ENCODE measurements at regions not wholly inside any gene's neighbourhood (a gene's known extent, or its start where the extent isn't known, plus 50 kb on each side); places are given as distances from the start of the nearest gene placed in this dataset.

DNA sequence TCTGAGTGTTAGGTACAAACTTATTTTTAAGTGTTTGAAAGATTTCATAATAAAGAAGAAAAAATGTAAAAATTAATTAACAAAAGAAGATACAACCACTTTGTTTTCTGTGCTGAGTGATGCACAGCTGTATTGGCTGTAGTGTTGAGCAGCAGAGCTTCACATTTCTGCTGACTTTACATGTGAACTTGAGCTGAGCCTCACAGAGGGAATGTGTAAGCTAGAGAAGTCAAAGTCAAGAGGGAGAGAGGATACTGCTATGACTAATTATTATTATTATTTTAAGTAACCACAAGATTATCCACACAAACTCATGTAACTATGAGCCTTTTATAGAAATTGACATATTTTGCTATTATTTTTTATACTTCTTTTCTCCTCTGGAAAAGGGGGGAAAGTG is 159.1 kb upstream of the ZSWIM2 start:
- no peaks in the 10 kb centered on the region for H3F3A ChIP-seq (ENCODE audit: insufficient read depth, low read length)
- no peak overlapping the region for H3K4me3 ChIP-seq (ENCODE audit: low read depth, low read length, poor library complexity, severe bottlenecking)
- no peak overlapping the region for H3K27ac ChIP-seq (ENCODE audit: low read depth, low read length, poor library complexity, severe bottlenecking)
- no peak overlapping the region for H3K4me2 ChIP-seq (ENCODE audit: low read length)
- H3K36me3 ChIP-seq (ENCODE audit: insufficient read depth, low read length), result no peaks in the 10 kb centered on the region
- H3K9ac ChIP-seq (ENCODE audit: low read length), result no peak overlapping the region
- no peaks in the 10 kb centered on the region for H3K79me2 ChIP-seq (ENCODE audit: insufficient read depth, low read length)
- no peaks in the 10 kb centered on the region for H3K9me3 ChIP-seq (ENCODE audit: low read length)
- H2AFZ ChIP-seq (ENCODE audit: low read length), result no peak overlapping the region
- H4K20me1 ChIP-seq (ENCODE audit: insufficient read depth, low read length), result no peaks in the 10 kb centered on the region
- no peaks in the 10 kb centered on the region for H3K9me2 ChIP-seq (ENCODE audit: low read depth, low read length)
- no peaks in the 10 kb centered on the region for H3K4me1 ChIP-seq (ENCODE audit: insufficient read depth, low read length, severe bottlenecking)
- H3K27me3 ChIP-seq (ENCODE audit: insufficient read depth, low read length), result no peaks in the 10 kb centered on the region
- TF ChIP-seq, protein P1, sequence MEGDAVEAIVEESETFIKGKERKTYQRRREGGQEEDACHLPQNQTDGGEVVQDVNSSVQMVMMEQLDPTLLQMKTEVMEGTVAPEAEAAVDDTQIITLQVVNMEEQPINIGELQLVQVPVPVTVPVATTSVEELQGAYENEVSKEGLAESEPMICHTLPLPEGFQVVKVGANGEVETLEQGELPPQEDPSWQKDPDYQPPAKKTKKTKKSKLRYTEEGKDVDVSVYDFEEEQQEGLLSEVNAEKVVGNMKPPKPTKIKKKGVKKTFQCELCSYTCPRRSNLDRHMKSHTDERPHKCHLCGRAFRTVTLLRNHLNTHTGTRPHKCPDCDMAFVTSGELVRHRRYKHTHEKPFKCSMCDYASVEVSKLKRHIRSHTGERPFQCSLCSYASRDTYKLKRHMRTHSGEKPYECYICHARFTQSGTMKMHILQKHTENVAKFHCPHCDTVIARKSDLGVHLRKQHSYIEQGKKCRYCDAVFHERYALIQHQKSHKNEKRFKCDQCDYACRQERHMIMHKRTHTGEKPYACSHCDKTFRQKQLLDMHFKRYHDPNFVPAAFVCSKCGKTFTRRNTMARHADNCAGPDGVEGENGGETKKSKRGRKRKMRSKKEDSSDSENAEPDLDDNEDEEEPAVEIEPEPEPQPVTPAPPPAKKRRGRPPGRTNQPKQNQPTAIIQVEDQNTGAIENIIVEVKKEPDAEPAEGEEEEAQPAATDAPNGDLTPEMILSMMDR (IDR thresholded peaks at IDR 0.05; ENCODE audit: low read length), result no peak
- no peak for TF ChIP-seq EZH2 (IDR thresholded peaks at IDR 0.05; ENCODE audit: borderline replicate concordance, low read length)

DNA sequence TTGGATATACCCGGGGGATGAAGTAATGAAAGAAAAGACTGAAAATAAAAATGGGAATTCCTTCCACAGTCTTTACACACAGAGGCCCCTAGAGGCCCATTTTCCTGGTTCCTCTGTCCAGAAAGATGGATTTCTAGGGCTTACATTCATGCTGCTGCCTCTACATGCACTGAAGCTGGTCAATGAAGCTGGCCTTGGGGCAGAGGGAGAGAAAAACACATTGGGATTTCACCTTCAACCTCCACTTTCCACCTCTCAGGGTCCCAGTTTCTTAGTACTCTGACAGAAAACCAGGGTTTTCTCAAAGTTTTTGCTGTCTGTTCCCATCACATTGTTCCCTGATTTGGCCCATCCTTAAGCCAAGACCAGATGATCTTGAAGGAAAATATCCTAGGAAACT is 154.6 kb upstream of the ZSWIM2 start:
- H3K9me2 ChIP-seq (ENCODE audit: low read depth, low read length), result no peaks in the 10 kb centered on the region
- no peaks in the 10 kb centered on the region for H3F3A ChIP-seq (ENCODE audit: insufficient read depth, low read length)
- H4K20me1 ChIP-seq (ENCODE audit: insufficient read depth, low read length), result no peaks in the 10 kb centered on the region
- no peak for TF ChIP-seq EZH2 (IDR thresholded peaks at IDR 0.05; ENCODE audit: borderline replicate concordance, low read length)
- TF ChIP-seq, protein P1 (IDR thresholded peaks at IDR 0.05; ENCODE audit: low read length), result no peak
- no peaks in the 10 kb centered on the region for H3K9me3 ChIP-seq (ENCODE audit: low read length)
- H3K79me2 ChIP-seq (ENCODE audit: insufficient read depth, low read length), result no peaks in the 10 kb centered on the region
- H3K36me3 ChIP-seq (ENCODE audit: insufficient read depth, low read length), result no peaks in the 10 kb centered on the region
- no peak overlapping the region for H3K9ac ChIP-seq (ENCODE audit: low read length)
- no peak overlapping the region for H3K4me3 ChIP-seq (ENCODE audit: low read depth, low read length, poor library complexity, severe bottlenecking)
- H3K27ac ChIP-seq (ENCODE audit: low read depth, low read length, poor library complexity, severe bottlenecking), result no peak overlapping the region
- H3K4me2 ChIP-seq (ENCODE audit: low read length), result no peak overlapping the region
- no peaks in the 10 kb centered on the region for H3K4me1 ChIP-seq (ENCODE audit: insufficient read depth, low read length, severe bottlenecking)
- H2AFZ ChIP-seq (ENCODE audit: low read length), result no peak overlapping the region
- no peaks in the 10 kb centered on the region for H3K27me3 ChIP-seq (ENCODE audit: insufficient read depth, low read length)

DNA sequence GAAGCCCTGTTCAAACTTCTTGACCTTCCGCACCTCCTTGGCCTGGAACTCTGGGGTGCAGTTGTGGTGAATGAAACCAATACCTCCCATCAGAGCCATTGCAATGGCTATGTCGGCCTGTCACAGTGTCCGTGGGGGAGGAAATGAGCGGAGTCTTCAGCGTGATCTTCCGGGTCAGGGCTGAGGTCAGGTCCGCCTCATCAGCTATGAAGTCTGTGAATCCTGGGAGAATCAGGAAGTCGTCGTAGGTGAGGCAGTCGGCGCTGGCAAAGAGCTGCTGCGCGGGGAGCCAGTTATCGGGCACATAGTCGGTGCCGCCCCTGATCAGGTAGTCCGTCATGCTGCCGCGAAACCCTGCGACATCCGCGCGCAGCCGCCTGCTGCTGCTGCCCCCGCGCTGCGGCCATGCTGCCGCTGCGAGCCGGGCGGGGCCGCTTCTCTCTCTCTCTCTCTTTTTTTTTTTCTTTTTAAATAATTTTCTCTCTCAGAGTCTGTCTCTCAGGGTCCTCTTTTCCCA is 154.1 kb upstream of the ZSWIM2 start:
- H3K4me1 ChIP-seq (ENCODE audit: insufficient read depth, low read length, severe bottlenecking), result no peaks in the 10 kb centered on the region
- TF ChIP-seq EZH2 (IDR thresholded peaks at IDR 0.05; ENCODE audit: borderline replicate concordance, low read length), result no peak
- H3K36me3 ChIP-seq (ENCODE audit: insufficient read depth, low read length), result no peaks in the 10 kb centered on the region
- H2AFZ ChIP-seq (ENCODE audit: low read length), result no peak overlapping the region
- H3K9me2 ChIP-seq (ENCODE audit: low read depth, low read length), result no peaks in the 10 kb centered on the region
- no peaks in the 10 kb centered on the region for H4K20me1 ChIP-seq (ENCODE audit: insufficient read depth, low read length)
- H3K27me3 ChIP-seq (ENCODE audit: insufficient read depth, low read length), result no peaks in the 10 kb centered on the region
- H3K27ac ChIP-seq (ENCODE audit: low read depth, low read length, poor library complexity, severe bottlenecking), result no peak overlapping the region
- H3F3A ChIP-seq (ENCODE audit: insufficient read depth, low read length), result no peaks in the 10 kb centered on the region
- no peak overlapping the region for H3K9ac ChIP-seq (ENCODE audit: low read length)
- no peak overlapping the region for H3K4me2 ChIP-seq (ENCODE audit: low read length)
- no peak overlapping the region for H3K4me3 ChIP-seq (ENCODE audit: low read depth, low read length, poor library complexity, severe bottlenecking)
- H3K79me2 ChIP-seq (ENCODE audit: insufficient read depth, low read length), result no peaks in the 10 kb centered on the region
- no peaks in the 10 kb centered on the region for H3K9me3 ChIP-seq (ENCODE audit: low read length)

DNA sequence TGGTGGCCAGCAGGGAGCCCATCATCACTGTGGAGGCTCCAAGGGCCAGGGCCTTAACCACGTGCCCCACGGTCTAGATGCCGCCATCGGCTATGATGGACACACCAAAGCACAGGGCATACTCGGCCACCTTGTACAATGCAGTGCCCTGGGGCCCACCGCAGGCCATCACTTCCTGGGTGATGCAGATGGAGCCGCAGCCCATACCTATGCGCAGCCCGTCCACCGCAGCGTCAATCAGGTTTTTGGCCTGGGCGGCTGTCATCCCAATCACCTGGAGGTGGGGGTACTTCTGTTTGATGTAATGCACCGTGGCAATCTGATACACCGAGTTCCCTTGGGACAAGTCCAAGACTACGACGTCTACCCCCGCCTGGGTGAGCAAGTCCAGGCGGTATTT is 153.3 kb upstream of the ZSWIM2 start:
- H4K20me1 ChIP-seq (ENCODE audit: insufficient read depth, low read length), result no peaks in the 10 kb centered on the region
- H2AFZ ChIP-seq (ENCODE audit: low read length), result no peak overlapping the region
- H3K4me3 ChIP-seq (ENCODE audit: low read depth, low read length, poor library complexity, severe bottlenecking), result no peak overlapping the region
- H3K9me3 ChIP-seq (ENCODE audit: low read length), result no peaks in the 10 kb centered on the region
- H3K27me3 ChIP-seq (ENCODE audit: insufficient read depth, low read length), result no peaks in the 10 kb centered on the region
- no peak overlapping the region for H3K27ac ChIP-seq (ENCODE audit: low read depth, low read length, poor library complexity, severe bottlenecking)
- no peaks in the 10 kb centered on the region for H3K36me3 ChIP-seq (ENCODE audit: insufficient read depth, low read length)
- H3F3A ChIP-seq (ENCODE audit: insufficient read depth, low read length), result no peaks in the 10 kb centered on the region
- H3K4me2 ChIP-seq (ENCODE audit: low read length), result no peak overlapping the region
- no peaks in the 10 kb centered on the region for H3K9me2 ChIP-seq (ENCODE audit: low read depth, low read length)
- no peak for TF ChIP-seq EZH2 (IDR thresholded peaks at IDR 0.05; ENCODE audit: borderline replicate concordance, low read length)
- TF ChIP-seq, protein P1 (IDR thresholded peaks at IDR 0.05; ENCODE audit: low read length), result no peak
- H3K4me1 ChIP-seq (ENCODE audit: insufficient read depth, low read length, severe bottlenecking), result no peaks in the 10 kb centered on the region
- no peaks in the 10 kb centered on the region for H3K79me2 ChIP-seq (ENCODE audit: insufficient read depth, low read length)
- no peak overlapping the region for H3K9ac ChIP-seq (ENCODE audit: low read length)
